HepG2 (cell line): ENCODE measurements at regions not wholly inside any gene's neighbourhood (a gene's known extent, or its start where the extent isn't known, plus 50 kb on each side); places are given as distances from the start of the nearest gene placed in this dataset.

Experiments
- ATAC-seq: fragments of 200-7000 bp; cut with Tn5 transposase; 3 replicates; pipeline ENCODE4 v1.9.1; 2020; ENCODE audit warnings: mild to moderate bottlenecking, moderate library complexity
- BruUV-seq: library from RNA; stranded (reverse); fragments of 400-500 nt; replicated peaks from 2 replicates; lab custom pipeline; 2021; lab: Mats Ljungman, UMichigan
- CTCF ChIA-PET: fragments of 300-600 bp; formaldehyde crosslinking; extraction: SDS; loops from one replicate; lab custom pipeline; 2021; ENCODE audit warnings: low total read pairs, inconsistent platforms, low intra/inter-chr PET ratio; lab: Yijun Ruan, JAX
- POLR2A ChIA-PET: fragments of 350-600 bp; sonication (Branson Sonifier 250); formaldehyde crosslinking; loops from one replicate; lab custom pipeline; 2020; ENCODE audit warnings: antibody characterized with exemption, inconsistent platforms; lab: Yijun Ruan, JAX
- DNase-seq: peaks from one replicate; pipeline ENCODE4 v3.0.0-alpha.2; 2015; ENCODE audit warnings: low spot score
- FAIRE-seq: peaks from 3 replicates; lab custom pipeline; 2011; peaks lifted over from hg19 to GRCh38; lab: Jason Lieb, UNC
- H2AFZ ChIP-seq: one replicate; pipeline ENCODE4 v1.6.1; 2011; ENCODE audit warnings: low read length, inconsistent platforms
- H3K27ac ChIP-seq: fragments of 300-600 bp; 3 replicates; pipeline ENCODE4 v1.8.0; 2011; ENCODE audit warnings: mixed run types, mild to moderate bottlenecking, mixed read lengths, low read length, inconsistent platforms; ENCODE audit not compliant: insufficient read depth; ENCODE audit errors: extremely low read length
- H3K27me3 ChIP-seq, 2 experiments: fragments of 200-600 bp in 1 of 2; 2 replicates in 1 of 2; 3 replicates in 1 of 2; pipeline versions ENCODE4 v1.6.0 to v1.8.0; 2011; ENCODE audit warnings: low read length in 2 of 2, mild to moderate bottlenecking in 2 of 2, moderate library complexity in 2 of 2, inconsistent platforms in 1 of 2; ENCODE audit not compliant: insufficient read depth in 2 of 2, control insufficient read depth in 1 of 2
- H3K36me3 ChIP-seq, 2 experiments: fragments of 200-600 bp in 1 of 2; replicated peaks in 1 of 2; 2 replicates in 1 of 2; 3 replicates in 1 of 2; pipeline versions ENCODE4 v1.5.1 to v1.8.0; 2011; ENCODE audit warnings: low read length in 2 of 2, inconsistent platforms in 1 of 2; ENCODE audit not compliant: insufficient read depth in 2 of 2, control insufficient read depth in 1 of 2
- H3K4me1 ChIP-seq: 2 replicates; pipeline ENCODE4 v1.5.1; 2012; ENCODE audit warnings: low read length, inconsistent platforms; ENCODE audit not compliant: insufficient read depth
- H3K4me2 ChIP-seq: 2 replicates; pipeline ENCODE4 v1.6.0; 2011; ENCODE audit warnings: low read depth, low read length, inconsistent platforms
- H3K4me3 ChIP-seq, 3 experiments: fragments of 200-600 bp in 1 of 3; sonication (generic), shearing (Covaris generic) in 1 of 3; replicated peaks in 1 of 3; 2 replicates each; pipeline ENCODE4 v1.5.1; 2011 to 2016; ENCODE audit warnings: low read length in 3 of 3, inconsistent platforms in 2 of 3, low read depth in 2 of 3, mild to moderate bottlenecking in 2 of 3, control low read depth in 1 of 3, mixed read lengths in 1 of 3; ENCODE audit not compliant: insufficient read depth in 1 of 3
- H3K79me2 ChIP-seq: one replicate; pipeline ENCODE4 v1.6.1; 2011; ENCODE audit warnings: low read length, inconsistent platforms; ENCODE audit not compliant: insufficient read depth
- H3K9ac ChIP-seq: 2 replicates; pipeline ENCODE4 v1.6.0; 2011; ENCODE audit warnings: mild to moderate bottlenecking, low read depth, low read length, inconsistent platforms; ENCODE audit not compliant: insufficient read depth
- H3K9me3 ChIP-seq: 2 replicates; pipeline ENCODE4 v1.5.1; 2012; ENCODE audit warnings: mild to moderate bottlenecking, low read length
- H4K20me1 ChIP-seq: 2 replicates; pipeline ENCODE4 v1.6.0; 2011; ENCODE audit warnings: inconsistent platforms, mild to moderate bottlenecking, low read length, moderate library complexity; ENCODE audit not compliant: insufficient read depth
- CENPT ChIP-seq: sonication (generic); formaldehyde crosslinking; IDR thresholded peaks from 2 replicates; pipeline ENCODE4 v1.8.0; 2022; ENCODE audit warnings: low read depth, mild to moderate bottlenecking, moderate library complexity, missing genetic modification reagents
- ETV6 ChIP-seq: sonication (generic); formaldehyde crosslinking; conservative IDR thresholded peaks from 2 replicates; pipeline ENCODE4 v1.4.0; 2020; ENCODE audit warnings: missing genetic modification reagents
- HDAC1 ChIP-seq: sonication (generic); formaldehyde crosslinking; IDR thresholded peaks from 2 replicates; pipeline ENCODE4 v1.5.1; 2020; ENCODE audit warnings: mild to moderate bottlenecking, missing genetic modification reagents
- MXD4 ChIP-seq: IDR thresholded peaks from 2 replicates; pipeline ENCODE4 v1.6.1; 2016; ENCODE audit warnings: mild to moderate bottlenecking, missing biosample characterization, missing genetic modification reagents
- NR3C1 ChIP-seq: sonication (generic); formaldehyde crosslinking; IDR thresholded peaks from 2 replicates; pipeline ENCODE4 v1.4.0; 2020; ENCODE audit warnings: missing genetic modification reagents
- RBM39 ChIP-seq: fragments of 200-400 bp; formaldehyde crosslinking; IDR thresholded peaks from one replicate; pipeline ENCODE4 v1.6.1; 2018; ENCODE audit warnings: antibody characterized with exemption, mild to moderate bottlenecking, low read depth, low read length; ENCODE audit not compliant: poor library complexity, severe bottlenecking
- SOX5 ChIP-seq: IDR thresholded peaks from 2 replicates; pipeline ENCODE4 v1.6.1; 2016; ENCODE audit warnings: borderline replicate concordance
- ZNF136 ChIP-seq: sonication (generic); formaldehyde crosslinking; IDR thresholded peaks from 2 replicates; pipeline ENCODE4 v1.8.1; 2022; ENCODE audit warnings: low read depth, mild to moderate bottlenecking, moderate library complexity, missing genetic modification reagents
- ZNF354B ChIP-seq: sonication (generic); formaldehyde crosslinking; IDR thresholded peaks from 2 replicates; pipeline ENCODE4 v1.8.0; 2022; ENCODE audit warnings: mild to moderate bottlenecking, missing genetic modification reagents
- ZNF788 ChIP-seq: sonication (generic); formaldehyde crosslinking; IDR thresholded peaks from 2 replicates; pipeline ENCODE4 v1.5.0; 2020; ENCODE audit warnings: mild to moderate bottlenecking, missing genetic modification reagents, borderline replicate concordance
- in situ Hi-C: cut with HindIII; loops from 2 replicates; pipeline ENCODE4 v1.10.0; 2017; ENCODE audit warnings: low pct_unique_long_range_greater_than_20kb; ENCODE audit not compliant: extremely low pct_ligation_motif_present
- intact Hi-C: fragments of 100-400 bp; cut with micrococcal nuclease; formaldehyde crosslinking; loops from one replicate; pipeline ENCODE4 v1.10.0; 2022; ENCODE audit not compliant: unreplicated experiment
- TF ChIP-seq, protein P1 (sequence below): sonication (generic); formaldehyde crosslinking; IDR thresholded peaks from 2 replicates; pipeline ENCODE4 v1.4.0; 2020; ENCODE audit warnings: mild to moderate bottlenecking, low read depth, missing genetic modification reagents
- TF ChIP-seq, protein P2 (sequence below): sonication (generic); formaldehyde crosslinking; IDR thresholded peaks from 2 replicates; pipeline ENCODE4 v1.5.1; 2020; ENCODE audit warnings: mild to moderate bottlenecking, moderate library complexity, missing genetic modification reagents

DNA sequence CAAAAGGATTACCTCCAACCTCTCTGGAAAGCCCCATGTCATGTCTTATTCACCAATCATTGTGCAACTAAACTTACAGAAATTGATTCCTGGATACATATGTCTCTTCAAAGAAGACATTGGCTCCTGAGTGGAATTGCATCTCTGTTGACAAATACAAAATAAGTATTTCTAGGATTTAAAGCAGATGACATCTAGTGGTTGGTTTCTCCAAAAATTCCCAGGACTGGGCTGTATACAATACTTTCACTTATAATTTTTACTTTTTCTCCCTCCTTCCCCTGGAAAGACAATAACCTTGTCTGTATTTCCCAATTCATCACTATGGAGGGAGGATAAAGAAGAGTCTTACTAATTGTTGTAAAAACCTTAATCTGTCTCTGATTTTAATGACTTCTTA, 1347.4 kb downstream of the NCAM2 start:
- Histone ChIP-seq H4K20me1 (no peaks in the 10 kb centered on the region), H3K9me3 (peaks cover 97% of the 10 kb centered on the region), H3K4me3 (no peak overlapping the region), H3K79me2 (no peaks in the 10 kb centered on the region), H3K9ac (no peak overlapping the region), H3K36me3 (no peaks in the 10 kb centered on the region), H3K27ac (no peak overlapping the region)
- BruUV-seq = no TSS peak
- intact Hi-C loops = no loop called here
- FAIRE-seq (no peak), DNase-seq (no peak), ATAC-seq (no peak)
- in situ Hi-C loops = no loop called here
- TF ChIP-seq RBM39 (no peak), HDAC1 (CRISPR knock-in tag) (no peak), ZNF354B (CRISPR knock-in tag) (no peak), MXD4 (no peak), NR3C1 (CRISPR knock-in tag) (no peak), CENPT (no peak), ZNF788 (CRISPR knock-in tag) (no peak), ZNF136 (CRISPR knock-in tag) (no peak), SOX5 (CRISPR knock-in tag) (no peak), ETV6 (CRISPR knock-in tag) (no peak)
- TF ChIP-seq, protein P1, sequence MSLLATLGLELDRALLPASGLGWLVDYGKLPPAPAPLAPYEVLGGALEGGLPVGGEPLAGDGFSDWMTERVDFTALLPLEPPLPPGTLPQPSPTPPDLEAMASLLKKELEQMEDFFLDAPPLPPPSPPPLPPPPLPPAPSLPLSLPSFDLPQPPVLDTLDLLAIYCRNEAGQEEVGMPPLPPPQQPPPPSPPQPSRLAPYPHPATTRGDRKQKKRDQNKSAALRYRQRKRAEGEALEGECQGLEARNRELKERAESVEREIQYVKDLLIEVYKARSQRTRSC = no peak
- TF ChIP-seq, protein P2, sequence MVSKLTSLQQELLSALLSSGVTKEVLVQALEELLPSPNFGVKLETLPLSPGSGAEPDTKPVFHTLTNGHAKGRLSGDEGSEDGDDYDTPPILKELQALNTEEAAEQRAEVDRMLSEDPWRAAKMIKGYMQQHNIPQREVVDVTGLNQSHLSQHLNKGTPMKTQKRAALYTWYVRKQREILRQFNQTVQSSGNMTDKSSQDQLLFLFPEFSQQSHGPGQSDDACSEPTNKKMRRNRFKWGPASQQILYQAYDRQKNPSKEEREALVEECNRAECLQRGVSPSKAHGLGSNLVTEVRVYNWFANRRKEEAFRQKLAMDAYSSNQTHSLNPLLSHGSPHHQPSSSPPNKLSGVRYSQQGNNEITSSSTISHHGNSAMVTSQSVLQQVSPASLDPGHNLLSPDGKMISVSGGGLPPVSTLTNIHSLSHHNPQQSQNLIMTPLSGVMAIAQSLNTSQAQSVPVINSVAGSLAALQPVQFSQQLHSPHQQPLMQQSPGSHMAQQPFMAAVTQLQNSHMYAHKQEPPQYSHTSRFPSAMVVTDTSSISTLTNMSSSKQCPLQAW (CRISPR knock-in tag) = no peak
- TF ChIP-seq, all 625 proteins: peak for 0
- Histone ChIP-seq H2AFZ (no peak overlapping the region), H3K4me2 (no peak overlapping the region), H3K27me3 (no peaks in the 10 kb centered on the region), H3K4me1 (no peaks in the 10 kb centered on the region)
- ChIA-PET POLR2A (no interaction called here), CTCF (no interaction called here)
